HEK293T (cell line): ENCODE measurements at regions not wholly inside any gene's neighbourhood (a gene's known extent, or its start where the extent isn't known, plus 50 kb on each side); places are given as distances from the start of the nearest gene placed in this dataset.
"Not testable (repeated sequence)": the region's sequence is repeated elsewhere in the genome, so short reads cannot be mapped to it uniquely, and the experiment has no call there.

Experiments
- CTCF ChIA-PET: fragments of 350-600 bp; formaldehyde crosslinking; extraction: SDS; loops from one replicate; lab custom pipeline; 2021; ENCODE audit warnings: antibody characterized with exemption, inconsistent platforms; lab: Yijun Ruan, JAX
- POLR2A ChIA-PET: fragments of 350-600 bp; formaldehyde crosslinking; extraction: SDS; loops from one replicate; lab custom pipeline; 2020; ENCODE audit warnings: antibody characterized with exemption, inconsistent platforms; lab: Yijun Ruan, JAX
- DNase-seq: peaks from one replicate; pipeline ENCODE4 v3.0.0; 2012; ENCODE audit warnings: mixed read lengths; ENCODE audit errors: extremely low spot score
- ARNT ChIP-seq: fragments of 450-650 bp; IDR thresholded peaks from 2 replicates; pipeline ENCODE4 v1.6.1; 2017; ENCODE audit warnings: mild to moderate bottlenecking
- BHLHE40 ChIP-seq: fragments of 450-650 bp; IDR thresholded peaks from 2 replicates; pipeline ENCODE4 v1.6.1; 2016; ENCODE audit warnings: mild to moderate bottlenecking, moderate library complexity, borderline replicate concordance
- CTBP1 ChIP-seq: fragments of 450-650 bp; IDR thresholded peaks from 2 replicates; pipeline ENCODE4 v1.6.1; 2016; ENCODE audit warnings: borderline replicate concordance
- ELF4 ChIP-seq: fragments of 450-650 bp; IDR thresholded peaks from 2 replicates; pipeline ENCODE4 v1.6.1; 2017; ENCODE audit warnings: antibody characterized with exemption
- FOXA1 ChIP-seq: fragments of 450-650 bp; IDR thresholded peaks from 2 replicates; pipeline ENCODE4 v1.6.1; 2016; ENCODE audit warnings: mild to moderate bottlenecking
- FOXK2 ChIP-seq: fragments of 450-650 bp; IDR thresholded peaks from 2 replicates; pipeline ENCODE4 v1.6.1; 2016; ENCODE audit warnings: mild to moderate bottlenecking
- FOXM1 ChIP-seq: fragments of 450-650 bp; IDR thresholded peaks from 2 replicates; pipeline ENCODE4 v1.6.1; 2017; ENCODE audit warnings: mild to moderate bottlenecking, borderline replicate concordance
- HDGF ChIP-seq: fragments of 450-650 bp; IDR thresholded peaks from 2 replicates; pipeline ENCODE4 v1.6.1; 2017; ENCODE audit warnings: antibody characterized with exemption, borderline replicate concordance
- L3MBTL2 ChIP-seq: fragments of 450-650 bp; conservative IDR thresholded peaks from 2 replicates; pipeline ENCODE4 v1.6.1; 2016; ENCODE audit warnings: mild to moderate bottlenecking
- LEF1 ChIP-seq: fragments of 450-650 bp; IDR thresholded peaks from 2 replicates; pipeline ENCODE4 v1.6.1; 2017; ENCODE audit warnings: mild to moderate bottlenecking, borderline replicate concordance
- NFRKB ChIP-seq: fragments of 450-650 bp; IDR thresholded peaks from 2 replicates; pipeline ENCODE4 v1.6.1; 2016; ENCODE audit warnings: mild to moderate bottlenecking, moderate library complexity
- PKNOX1 ChIP-seq: fragments of 450-650 bp; IDR thresholded peaks from 2 replicates; pipeline ENCODE4 v1.6.1; 2016
- SP1 ChIP-seq: fragments of 450-650 bp; IDR thresholded peaks from 2 replicates; pipeline ENCODE4 v1.6.1; 2017
- SUZ12 ChIP-seq: fragments of 450-650 bp; IDR thresholded peaks from 2 replicates; pipeline ENCODE4 v1.6.1; 2016; ENCODE audit warnings: mild to moderate bottlenecking
- TARDBP ChIP-seq: fragments of 450-650 bp; IDR thresholded peaks from 2 replicates; pipeline ENCODE4 v1.6.1; 2016
- ZNF384 ChIP-seq: fragments of 450-650 bp; IDR thresholded peaks from 2 replicates; pipeline ENCODE4 v1.6.1; 2016

GRCh38 chr4:38385093-38386004 lies 278.6 kb upstream of the KLF3 start:
- TF ChIP-seq FOXM1 = no peak
- no peak for TF ChIP-seq ZNF384
- no peak for TF ChIP-seq HDGF
- TF ChIP-seq BHLHE40 = no peak
- no peak for TF ChIP-seq PKNOX1
- TF ChIP-seq SP1 = no peak
- TF ChIP-seq NFRKB = no peak
- no peak for TF ChIP-seq TARDBP
- TF ChIP-seq LEF1 = no peak
- no peak for TF ChIP-seq FOXK2
- TF ChIP-seq SUZ12 = no peak
- TF ChIP-seq ELF4 = no peak
- no peak for TF ChIP-seq L3MBTL2
- no peak for TF ChIP-seq ARNT
- TF ChIP-seq CTBP1 = no peak
- no peak for TF ChIP-seq FOXA1
- DNase-seq = no peak
- POLR2A ChIA-PET = no interaction called here
- CTCF ChIA-PET = interaction anchor here (1.0 kb wide), 1 partner anchor 66 kb away, joined by 3 read pairs; no protein-coding TSS in a partner anchor

- no peak for DNase-seq
- CTCF ChIA-PET = no interaction called here
- POLR2A ChIA-PET = no interaction called here
Observed at GRCh38 chr4:38386005-38386551, 277.9 kb upstream of the KLF3 start.

GRCh38 chr4:38386654-38387188 lies 277.3 kb upstream of the KLF3 start:
- CTCF ChIA-PET = interaction anchor here (0.6 kb wide), 1 partner anchor 42 kb away, joined by 3 read pairs; no protein-coding TSS in a partner anchor
- TF ChIP-seq SUZ12 (no peak), FOXM1 (no peak), L3MBTL2 (no peak), BHLHE40 (no peak), NFRKB (no peak), ARNT (no peak), FOXK2 (no peak), SP1 (no peak), LEF1 (no peak), ELF4 (no peak), HDGF (no peak), TARDBP (no peak), CTBP1 (no peak), PKNOX1 (no peak), ZNF384 (no peak)
- DNase-seq = no peak
- POLR2A ChIA-PET = no interaction called here

More at GRCh38 chr4:38386005-38386551, 277.9 kb upstream of the KLF3 start:
- no peak for TF ChIP-seq CTBP1
- no peak for TF ChIP-seq TARDBP
- TF ChIP-seq ARNT = no peak
- TF ChIP-seq HDGF = no peak

GRCh38 chr4:38387348-38387747 lies 276.7 kb upstream of the KLF3 start:
- ChIA-PET POLR2A (no interaction called here), CTCF (interaction anchor here (0.6 kb wide), 1 partner anchor 42 kb away, joined by 3 read pairs; no protein-coding TSS in a partner anchor)

GRCh38 chr4:38387819-38388218 lies 276.2 kb upstream of the KLF3 start:
- ChIA-PET CTCF (no interaction called here), POLR2A (no interaction called here)
- no peak for DNase-seq
- no peak for TF ChIP-seq FOXA1
- no peak for TF ChIP-seq HDGF
- no peak for TF ChIP-seq ELF4
- no peak for TF ChIP-seq NFRKB
- no peak for TF ChIP-seq PKNOX1
- no peak for TF ChIP-seq L3MBTL2
- TF ChIP-seq ARNT = no peak
- no peak for TF ChIP-seq ZNF384
- TF ChIP-seq SP1 = no peak
- no peak for TF ChIP-seq FOXM1
- no peak for TF ChIP-seq CTBP1

More at GRCh38 chr4:38387348-38387747, 276.7 kb upstream of the KLF3 start:
- TF ChIP-seq NFRKB (no peak), CTBP1 (no peak), FOXK2 (no peak), L3MBTL2 (no peak), BHLHE40 (no peak), TARDBP (no peak)
- DNase-seq = no peak

GRCh38 chr4:38388907-38389306 lies 275.1 kb upstream of the KLF3 start:
- POLR2A ChIA-PET, CTCF ChIA-PET, DNase-seq: not testable (repeated sequence)
